ENCODE measurements at regions not wholly inside any gene's neighbourhood (a gene's known extent, or its start where the extent isn't known, plus 50 kb on each side); places are given as distances from the start of the nearest gene placed in this dataset.
A peak's percentile ranks its signal among the peaks of the same experiment; 100 is the strongest.

DNA sequence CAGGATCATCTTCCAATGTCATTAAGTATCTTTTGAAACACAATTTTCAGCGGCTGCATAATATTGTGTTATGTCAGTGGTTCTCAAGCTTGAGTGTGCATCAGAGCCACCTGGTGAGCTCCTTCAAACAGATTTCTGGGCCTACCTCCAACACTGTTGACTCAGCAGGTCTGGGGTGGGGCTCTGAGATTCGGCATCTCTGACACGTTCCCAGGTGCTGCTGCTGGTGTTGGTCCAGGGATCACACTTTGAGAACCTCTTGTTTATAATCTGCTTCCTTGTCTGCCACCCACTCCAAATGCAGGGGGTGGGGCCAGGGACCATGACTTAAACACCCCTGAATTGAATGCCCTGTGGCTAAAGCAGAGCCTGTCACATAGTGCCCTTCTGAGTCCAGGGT lies 73.8 kb upstream of the HNF1B start:
- CTCF ChIA-PET, result interaction anchor here (0.8 kb wide), 1 partner anchor 48 kb away, joined by 4 read pairs; no protein-coding TSS in a partner anchor

More for the DNA sequence above, 73.8 kb upstream of the HNF1B start:
- Histone ChIP-seq H3K27me3 (ENCODE audit: control insufficient read depth, insufficient read depth, low read length) (no peaks in the 10 kb centered on the region), H4K20me1 (ENCODE audit: insufficient read depth, low read length) (no peaks in the 10 kb centered on the region), H3K4me3 (ENCODE audit: insufficient read depth, low read depth, low read length) (no peak overlapping the region), H3K79me1 (ENCODE audit: low read depth in 1 of 2, low read length in 2 of 2) (no peaks in the 10 kb centered on the region), H3K9me1 (ENCODE audit: insufficient read depth, low read length) (peaks cover 16% of the 10 kb centered on the region), H2AFZ (replicated peaks; ENCODE audit: low read length, poor library complexity) (peak overlapping the region; percentile 54), H2BK5ac (ENCODE audit: low read depth, low read length, poor library complexity, severe bottlenecking) (no peak overlapping the region), H4K5ac (ENCODE audit: low read depth, low read length) (no peak overlapping the region), H2BK120ac (ENCODE audit: low read depth, low read length) (peak overlapping the region; percentile 68; the same call in 1 of the 2 replicates), H3K4me2 (ENCODE audit: low read depth, low read length) (no peak overlapping the region), H3K4me1 (ENCODE audit: control insufficient read depth, insufficient read depth, low read length) (peaks cover 4% of the 10 kb centered on the region), H3K4ac (ENCODE audit: low read depth, low read length) (peak overlapping the region; percentile 14), H3K18ac (ENCODE audit: low read depth, low read length) (no peak overlapping the region), H4K91ac (ENCODE audit: insufficient read depth, low read depth, low read length) (no peak overlapping the region), H3K56ac (ENCODE audit: extremely low read depth, insufficient read depth, low read length) (no peak overlapping the region), H3K9ac (ENCODE audit: low read depth, low read length) (no peak overlapping the region), H3K9me3 (ENCODE audit: control insufficient read depth, insufficient read depth, low read length) (no peaks in the 10 kb centered on the region), H3K14ac (replicated peaks; ENCODE audit: low read depth, low read length) (peak overlapping the region; percentile 72), H2BK20ac (ENCODE audit: low read depth, low read length) (peak overlapping the region; percentile 76), H2BK15ac (ENCODE audit: low read depth, low read length) (peak overlapping the region; percentile 45; the same call in 1 of the 3 replicates), H4K8ac (ENCODE audit: low read depth in 2 of 2, low read length in 2 of 2) (no peak overlapping the region; a peak in 1 of 4 replicates), H3K27ac (ENCODE audit: insufficient read depth, low read length) (no peak overlapping the region), H3K23ac (ENCODE audit: low read depth, low read length) (no peak overlapping the region), H2AK9ac (replicated peaks; ENCODE audit: low read depth, low read length, poor library complexity) (peak overlapping the region; percentile 80), H2AK5ac (ENCODE audit: low read depth, low read length) (peak overlapping the region; percentile 52), H3K36me3 (ENCODE audit: control insufficient read depth, insufficient read depth, low read length) (no peaks in the 10 kb centered on the region)
- DNase-seq (peak; percentile 89), ATAC-seq (ENCODE audit: low read depth) (no peak)
- intact Hi-C loops (cut with micrococcal nuclease), result no loop called here
- TF ChIP-seq, protein P1, sequence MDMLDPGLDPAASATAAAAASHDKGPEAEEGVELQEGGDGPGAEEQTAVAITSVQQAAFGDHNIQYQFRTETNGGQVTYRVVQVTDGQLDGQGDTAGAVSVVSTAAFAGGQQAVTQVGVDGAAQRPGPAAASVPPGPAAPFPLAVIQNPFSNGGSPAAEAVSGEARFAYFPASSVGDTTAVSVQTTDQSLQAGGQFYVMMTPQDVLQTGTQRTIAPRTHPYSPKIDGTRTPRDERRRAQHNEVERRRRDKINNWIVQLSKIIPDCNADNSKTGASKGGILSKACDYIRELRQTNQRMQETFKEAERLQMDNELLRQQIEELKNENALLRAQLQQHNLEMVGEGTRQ (IDR thresholded peaks at IDR 0.05; ENCODE audit: low read depth, low read length), result no peak
- TF ChIP-seq MAFK (IDR thresholded peaks at IDR 0.05; ENCODE audit: low read depth, low read length), result peak; percentile 36; the same call in 1 of the 2 replicates
- TF ChIP-seq BHLHE40 (IDR thresholded peaks at IDR 0.05; ENCODE audit: low read depth, low read length), result 0 out of 2 replicates have a peak, but pooled peaks have one; percentile 3
- no peak for TF ChIP-seq SMC3 (IDR thresholded peaks at IDR 0.05; ENCODE audit: low read depth, low read length)
- no peak for TF ChIP-seq RAD21 (IDR thresholded peaks at IDR 0.05; ENCODE audit: low read length)
- no peak for TF ChIP-seq CEBPB (IDR thresholded peaks at IDR 0.05; ENCODE audit: low read depth, low read length)
- TF ChIP-seq, protein P2, sequence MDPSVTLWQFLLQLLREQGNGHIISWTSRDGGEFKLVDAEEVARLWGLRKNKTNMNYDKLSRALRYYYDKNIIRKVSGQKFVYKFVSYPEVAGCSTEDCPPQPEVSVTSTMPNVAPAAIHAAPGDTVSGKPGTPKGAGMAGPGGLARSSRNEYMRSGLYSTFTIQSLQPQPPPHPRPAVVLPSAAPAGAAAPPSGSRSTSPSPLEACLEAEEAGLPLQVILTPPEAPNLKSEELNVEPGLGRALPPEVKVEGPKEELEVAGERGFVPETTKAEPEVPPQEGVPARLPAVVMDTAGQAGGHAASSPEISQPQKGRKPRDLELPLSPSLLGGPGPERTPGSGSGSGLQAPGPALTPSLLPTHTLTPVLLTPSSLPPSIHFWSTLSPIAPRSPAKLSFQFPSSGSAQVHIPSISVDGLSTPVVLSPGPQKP (IDR thresholded peaks at IDR 0.05; ENCODE audit: borderline replicate concordance, low read depth, low read length), result no peak
- no peak for TF ChIP-seq MAZ (IDR thresholded peaks at IDR 0.05; ENCODE audit: borderline replicate concordance, low read depth, low read length)
- no peak for TF ChIP-seq MXI1 (IDR thresholded peaks at IDR 0.05; ENCODE audit: borderline replicate concordance, low read depth, low read length)
- TF ChIP-seq, protein P3, sequence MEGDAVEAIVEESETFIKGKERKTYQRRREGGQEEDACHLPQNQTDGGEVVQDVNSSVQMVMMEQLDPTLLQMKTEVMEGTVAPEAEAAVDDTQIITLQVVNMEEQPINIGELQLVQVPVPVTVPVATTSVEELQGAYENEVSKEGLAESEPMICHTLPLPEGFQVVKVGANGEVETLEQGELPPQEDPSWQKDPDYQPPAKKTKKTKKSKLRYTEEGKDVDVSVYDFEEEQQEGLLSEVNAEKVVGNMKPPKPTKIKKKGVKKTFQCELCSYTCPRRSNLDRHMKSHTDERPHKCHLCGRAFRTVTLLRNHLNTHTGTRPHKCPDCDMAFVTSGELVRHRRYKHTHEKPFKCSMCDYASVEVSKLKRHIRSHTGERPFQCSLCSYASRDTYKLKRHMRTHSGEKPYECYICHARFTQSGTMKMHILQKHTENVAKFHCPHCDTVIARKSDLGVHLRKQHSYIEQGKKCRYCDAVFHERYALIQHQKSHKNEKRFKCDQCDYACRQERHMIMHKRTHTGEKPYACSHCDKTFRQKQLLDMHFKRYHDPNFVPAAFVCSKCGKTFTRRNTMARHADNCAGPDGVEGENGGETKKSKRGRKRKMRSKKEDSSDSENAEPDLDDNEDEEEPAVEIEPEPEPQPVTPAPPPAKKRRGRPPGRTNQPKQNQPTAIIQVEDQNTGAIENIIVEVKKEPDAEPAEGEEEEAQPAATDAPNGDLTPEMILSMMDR (conservative IDR thresholded peaks at IDR 0.05; ENCODE audit: low read depth, low read length), result no peak
- no peak for TF ChIP-seq CHD1 (IDR thresholded peaks at IDR 0.05; ENCODE audit: low read depth, low read length)
- TF ChIP-seq RCOR1 (IDR thresholded peaks at IDR 0.05; ENCODE audit: insufficient replicate concordance, low read length), result no peak
- TF ChIP-seq FOS (IDR thresholded peaks at IDR 0.05; ENCODE audit: low read depth, low read length), result no peak
- no peak for TF ChIP-seq RFX5 (IDR thresholded peaks at IDR 0.05; ENCODE audit: low read depth, low read length)
- 0 out of 2 replicates have a peak, but pooled peaks have one; percentile 17 for TF ChIP-seq NFE2L2 (IDR thresholded peaks at IDR 0.05; ENCODE audit: low read depth, low read length)
- TF ChIP-seq POLR2A (IDR thresholded peaks at IDR 0.05; ENCODE audit: low read depth, low read length), result no peak
- dilution Hi-C loops (cut with HindIII; ENCODE audit: low sequenced_read_pairs, unreplicated experiment), result no loop called here
- POLR2A ChIA-PET (ENCODE audit: unreplicated experiment), result no interaction called here
- in situ Hi-C loops (cut with MboI; ENCODE audit: low sequenced_read_pairs), result loop anchor here (5.0 to 10.0 kb wide), 2 partner anchors 64 to 166 kb away; no protein-coding TSS in a partner anchor
- WGBS, 2 experiments (ENCODE audit: extremely low coverage in 2 of 2, insufficient read length in 1 of 2), result no CpG with 5 or more reads among the region's 3 CpGs
- BruUV-seq (replicated peaks), result no TSS peak
